WERI-Rb-1 (cell line): ENCODE measurements at regions not wholly inside any gene's neighbourhood (a gene's known extent, or its start where the extent isn't known, plus 50 kb on each side); places are given as distances from the start of the nearest gene placed in this dataset.
"Not testable (repeated sequence)": the region's sequence is repeated elsewhere in the genome, so short reads cannot be mapped to it uniquely, and the experiment has no call there.

Source experiments
- DNase-seq: peaks from one replicate; pipeline ENCODE4 v3.0.0-alpha.2; 2020
- H3K27ac ChIP-seq: fragments of 250-450 bp; sonication (Bioruptor Pico); 2 replicates; pipeline ENCODE4 v1.5.1; 2020; ENCODE audit warnings: mild to moderate bottlenecking, moderate library complexity
- H3K27me3 ChIP-seq: fragments of 250-450 bp; sonication (Bioruptor Pico); 2 replicates; pipeline ENCODE4 v1.5.1; 2021; ENCODE audit warnings: mild to moderate bottlenecking, low read depth, moderate library complexity; ENCODE audit not compliant: insufficient read depth, severe bottlenecking
- H3K36me3 ChIP-seq: fragments of 250-450 bp; sonication (Bioruptor Pico); 2 replicates; pipeline ENCODE4 v1.5.1; 2020; ENCODE audit warnings: mild to moderate bottlenecking, moderate library complexity
- H3K4me3 ChIP-seq: 2 replicates; pipeline ENCODE4 v1.5.1; 2011; ENCODE audit warnings: low read depth, mild to moderate bottlenecking, control low read depth, low read length
- H3K9me3 ChIP-seq: fragments of 250-450 bp; sonication (Bioruptor Pico); 2 replicates; pipeline ENCODE4 v1.5.1; 2021; ENCODE audit warnings: mild to moderate bottlenecking, moderate library complexity; ENCODE audit not compliant: severe bottlenecking
- TF ChIP-seq, protein P1 (sequence below): IDR thresholded peaks from 2 replicates; pipeline ENCODE4 v1.5.1; 2011; ENCODE audit warnings: low read depth, mild to moderate bottlenecking, control low read depth, inconsistent platforms, low read length

GRCh38 chr7:53473371-53473770 lies 437.9 kb downstream of the POM121L12 start:
- Histone ChIP-seq H3K27ac (no peak overlapping the region), H3K9me3 (no peaks in the 10 kb centered on the region), H3K27me3 (no peaks in the 10 kb centered on the region), H3K4me3 (no peak overlapping the region), H3K36me3 (no peaks in the 10 kb centered on the region)
- TF ChIP-seq, protein P1, sequence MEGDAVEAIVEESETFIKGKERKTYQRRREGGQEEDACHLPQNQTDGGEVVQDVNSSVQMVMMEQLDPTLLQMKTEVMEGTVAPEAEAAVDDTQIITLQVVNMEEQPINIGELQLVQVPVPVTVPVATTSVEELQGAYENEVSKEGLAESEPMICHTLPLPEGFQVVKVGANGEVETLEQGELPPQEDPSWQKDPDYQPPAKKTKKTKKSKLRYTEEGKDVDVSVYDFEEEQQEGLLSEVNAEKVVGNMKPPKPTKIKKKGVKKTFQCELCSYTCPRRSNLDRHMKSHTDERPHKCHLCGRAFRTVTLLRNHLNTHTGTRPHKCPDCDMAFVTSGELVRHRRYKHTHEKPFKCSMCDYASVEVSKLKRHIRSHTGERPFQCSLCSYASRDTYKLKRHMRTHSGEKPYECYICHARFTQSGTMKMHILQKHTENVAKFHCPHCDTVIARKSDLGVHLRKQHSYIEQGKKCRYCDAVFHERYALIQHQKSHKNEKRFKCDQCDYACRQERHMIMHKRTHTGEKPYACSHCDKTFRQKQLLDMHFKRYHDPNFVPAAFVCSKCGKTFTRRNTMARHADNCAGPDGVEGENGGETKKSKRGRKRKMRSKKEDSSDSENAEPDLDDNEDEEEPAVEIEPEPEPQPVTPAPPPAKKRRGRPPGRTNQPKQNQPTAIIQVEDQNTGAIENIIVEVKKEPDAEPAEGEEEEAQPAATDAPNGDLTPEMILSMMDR = no peak
- DNase-seq = no peak

GRCh38 chr7:53475776-53476175 lies 440.3 kb downstream of the POM121L12 start:
- Histone ChIP-seq H3K9me3 (no peaks in the 10 kb centered on the region), H3K27ac (no peak overlapping the region), H3K36me3 (no peaks in the 10 kb centered on the region), H3K27me3 (no peaks in the 10 kb centered on the region), H3K4me3 (no peak overlapping the region)
- TF ChIP-seq, protein P1 = no peak
- no peak for DNase-seq

DNA sequence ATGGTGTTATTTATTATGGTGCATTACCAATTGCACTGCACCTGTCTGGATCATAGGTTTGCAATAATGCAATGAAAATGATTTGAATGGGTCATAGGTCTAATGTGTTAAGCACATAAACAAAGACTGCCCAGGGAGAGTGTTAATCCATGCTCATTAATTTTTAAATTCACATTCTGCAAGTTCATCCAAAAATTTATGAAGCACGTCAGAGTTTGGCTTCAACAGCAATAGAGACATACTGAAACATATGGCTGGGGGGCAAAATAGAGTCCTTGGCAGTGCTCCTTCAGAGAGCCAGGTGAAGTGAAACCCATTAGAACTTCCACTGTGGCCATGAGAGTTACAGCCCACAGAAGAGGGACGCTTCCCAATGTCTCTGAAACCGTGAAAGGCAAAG lies 441.1 kb downstream of the POM121L12 start:
- Histone ChIP-seq H3K27ac (no peak overlapping the region), H3K4me3 (no peak overlapping the region), H3K9me3 (no peaks in the 10 kb centered on the region), H3K36me3 (no peaks in the 10 kb centered on the region), H3K27me3 (no peaks in the 10 kb centered on the region)
- TF ChIP-seq, protein P1 = no peak
- DNase-seq = no peak

GRCh38 chr7:53485354-53485753 lies 449.9 kb downstream of the POM121L12 start:
- TF ChIP-seq, protein P1 = no peak
- Histone ChIP-seq H3K9me3 (no peaks in the 10 kb centered on the region), H3K27me3 (no peaks in the 10 kb centered on the region), H3K4me3 (no peak overlapping the region), H3K36me3 (no peaks in the 10 kb centered on the region), H3K27ac (no peak overlapping the region)
- DNase-seq = no peak

DNA sequence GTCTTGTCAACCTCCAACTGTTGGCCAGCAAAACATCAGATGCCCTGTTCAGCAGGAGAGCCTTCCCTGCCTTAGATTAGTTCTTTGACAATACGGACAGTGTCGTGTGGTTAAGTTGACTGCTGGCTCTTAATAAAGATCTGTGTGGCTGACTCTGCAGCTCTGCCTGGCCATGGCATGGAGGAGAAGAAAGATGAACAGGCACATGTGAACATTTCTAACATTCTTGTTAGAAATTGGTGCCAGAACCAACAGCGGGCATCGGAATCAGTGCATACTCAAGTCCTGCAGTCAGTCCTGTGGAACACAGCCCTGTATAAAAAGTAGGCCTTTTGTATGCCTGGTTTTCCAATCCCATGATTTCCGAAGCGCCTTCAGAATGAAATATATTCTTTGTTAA lies 455.6 kb downstream of the POM121L12 start:
- Histone ChIP-seq H3K27me3 (no peaks in the 10 kb centered on the region), H3K9me3 (no peaks in the 10 kb centered on the region), H3K4me3 (no peak overlapping the region), H3K27ac (no peak overlapping the region), H3K36me3 (no peaks in the 10 kb centered on the region)
- TF ChIP-seq, protein P1 = no peak
- DNase-seq = no peak

DNA sequence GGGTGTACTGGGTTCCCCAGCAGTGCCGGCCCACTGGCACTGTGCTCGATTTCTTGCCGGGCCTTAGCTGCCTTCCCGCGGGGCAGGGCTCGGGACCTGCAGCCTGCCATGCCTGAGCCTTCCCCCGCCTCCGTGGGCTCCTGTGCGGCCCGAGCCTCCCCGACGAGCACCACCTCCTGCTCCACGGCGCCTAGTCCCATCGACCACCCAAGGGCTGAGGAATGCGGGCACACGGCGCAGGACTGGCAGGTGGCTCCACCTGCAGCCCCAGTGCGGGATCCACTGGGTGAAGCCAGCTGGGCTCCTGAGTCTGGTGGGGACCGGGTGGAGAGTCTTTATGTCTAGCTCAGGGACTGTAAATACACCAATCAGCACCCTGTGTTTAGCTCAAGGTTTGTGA lies 459.7 kb downstream of the POM121L12 start:
- not testable (repeated sequence) for H3K4me3 ChIP-seq, H3K27me3 ChIP-seq, H3K36me3 ChIP-seq, H3K27ac ChIP-seq, DNase-seq, H3K9me3 ChIP-seq
